Adrenal gland (tissue), 5 donors: ENCODE measurements at regions not wholly inside any gene's neighbourhood (a gene's known extent, or its start where the extent isn't known, plus 50 kb on each side); places are given as distances from the start of the nearest gene placed in this dataset.

ENCODE experiments used
- CTCF ChIP-seq, 6 experiments: fragments of 450-650 bp in 4 of 6; fragments of 200-600 bp in 2 of 6; sonication (generic) in 1 of 6; IDR thresholded peaks; 1 replicate in 5 of 6; 2 replicates in 1 of 6; pipeline versions ENCODE4 v1.5.1 to v1.8.0; 2016 to 2021; ENCODE audit warnings: antibody characterized with exemption in 6 of 6, mild to moderate bottlenecking in 2 of 6, moderate library complexity in 1 of 6
- POLR2A ChIP-seq, 2 donors: fragments of 450-650 bp; IDR thresholded peaks; one replicate each; pipeline ENCODE4 v1.6.1; 2017; ENCODE audit warnings: antibody characterized with exemption in 2 of 2, mild to moderate bottlenecking in 2 of 2, moderate library complexity in 1 of 2
- donor health status: DM: no; HTN: no; CAD: no.

- no peak for TF ChIP-seq CTCF (IDR thresholded peaks at IDR 0.05)
- no peak for TF ChIP-seq POLR2A (IDR thresholded peaks at IDR 0.05)
Observed at GRCh38 chr1:234681990-234682389, 72.0 kb upstream of the IRF2BP2 start.
